RWPE2 (cell line): ENCODE measurements at regions not wholly inside any gene's neighbourhood (a gene's known extent, or its start where the extent isn't known, plus 50 kb on each side); places are given as distances from the start of the nearest gene placed in this dataset.

ENCODE experiments used
- ATAC-seq: fragments of 200-7000 bp; cut with Tn5 transposase; 3 replicates; pipeline ENCODE4 v1.9.1; 2021; ENCODE audit warnings: low read depth
- DNase-seq: peaks from one replicate; pipeline ENCODE4 v3.0.0-alpha.2; 2020; ENCODE audit warnings: low spot score
- H3K27ac ChIP-seq: fragments of 450-650 bp; 2 replicates; pipeline ENCODE4 v1.5.1; 2017; ENCODE audit warnings: mild to moderate bottlenecking; ENCODE audit not compliant: poor library complexity, severe bottlenecking
- H3K27me3 ChIP-seq: fragments of 250-450 bp; sonication (Bioruptor Pico); 2 replicates; pipeline ENCODE4 v1.5.1; 2021; ENCODE audit warnings: mild to moderate bottlenecking, moderate library complexity; ENCODE audit not compliant: insufficient read depth, poor library complexity, severe bottlenecking
- H3K36me3 ChIP-seq: fragments of 250-450 bp; sonication (Bioruptor Pico); 2 replicates; pipeline ENCODE4 v1.5.1; 2020; ENCODE audit warnings: low read depth, mild to moderate bottlenecking, moderate library complexity
- H3K4me1 ChIP-seq: fragments of 250-450 bp; sonication (Bioruptor Pico); 2 replicates; pipeline ENCODE4 v1.5.1; 2021; ENCODE audit warnings: mild to moderate bottlenecking, moderate library complexity; ENCODE audit not compliant: insufficient read depth, poor library complexity, severe bottlenecking
- H3K4me3 ChIP-seq: fragments of 250-450 bp; sonication (Bioruptor Pico); 2 replicates; pipeline ENCODE4 v1.5.1; 2021; ENCODE audit warnings: mild to moderate bottlenecking, moderate library complexity; ENCODE audit not compliant: severe bottlenecking
- H3K9me3 ChIP-seq: fragments of 250-450 bp; sonication (Bioruptor Pico); 2 replicates; pipeline ENCODE4 v1.5.1; 2021; ENCODE audit warnings: mild to moderate bottlenecking, moderate library complexity; ENCODE audit not compliant: severe bottlenecking
- TF ChIP-seq, protein P1 (sequence below): fragments of 450-650 bp; IDR thresholded peaks from one replicate; pipeline ENCODE4 v1.5.1; 2017; ENCODE audit warnings: mild to moderate bottlenecking, moderate library complexity; ENCODE audit not compliant: poor library complexity, severe bottlenecking

DNA sequence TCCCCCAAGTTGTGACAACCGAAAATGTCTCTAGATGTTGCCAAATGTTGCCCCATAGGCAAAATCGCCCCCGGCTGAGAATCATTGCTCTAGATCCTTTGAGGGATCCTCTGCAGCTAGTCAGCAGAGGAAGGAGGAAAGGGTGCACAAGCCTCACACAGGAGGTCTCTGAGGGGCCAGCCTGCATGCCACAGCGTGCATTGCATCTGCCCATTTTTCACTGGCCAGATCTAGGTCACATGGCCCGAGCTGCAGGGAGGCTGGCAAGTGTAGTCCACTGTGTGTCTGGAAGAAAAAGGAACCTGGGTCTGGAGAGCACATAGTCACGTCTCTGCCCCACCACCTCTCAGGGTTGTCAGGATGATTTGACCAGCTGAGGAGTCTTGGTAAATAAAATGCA, 138.2 kb downstream of the CCT6B start:
- H3K27ac ChIP-seq = no peak overlapping the region
- TF ChIP-seq, protein P1, sequence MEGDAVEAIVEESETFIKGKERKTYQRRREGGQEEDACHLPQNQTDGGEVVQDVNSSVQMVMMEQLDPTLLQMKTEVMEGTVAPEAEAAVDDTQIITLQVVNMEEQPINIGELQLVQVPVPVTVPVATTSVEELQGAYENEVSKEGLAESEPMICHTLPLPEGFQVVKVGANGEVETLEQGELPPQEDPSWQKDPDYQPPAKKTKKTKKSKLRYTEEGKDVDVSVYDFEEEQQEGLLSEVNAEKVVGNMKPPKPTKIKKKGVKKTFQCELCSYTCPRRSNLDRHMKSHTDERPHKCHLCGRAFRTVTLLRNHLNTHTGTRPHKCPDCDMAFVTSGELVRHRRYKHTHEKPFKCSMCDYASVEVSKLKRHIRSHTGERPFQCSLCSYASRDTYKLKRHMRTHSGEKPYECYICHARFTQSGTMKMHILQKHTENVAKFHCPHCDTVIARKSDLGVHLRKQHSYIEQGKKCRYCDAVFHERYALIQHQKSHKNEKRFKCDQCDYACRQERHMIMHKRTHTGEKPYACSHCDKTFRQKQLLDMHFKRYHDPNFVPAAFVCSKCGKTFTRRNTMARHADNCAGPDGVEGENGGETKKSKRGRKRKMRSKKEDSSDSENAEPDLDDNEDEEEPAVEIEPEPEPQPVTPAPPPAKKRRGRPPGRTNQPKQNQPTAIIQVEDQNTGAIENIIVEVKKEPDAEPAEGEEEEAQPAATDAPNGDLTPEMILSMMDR = no peak
- H3K36me3 ChIP-seq = no peaks in the 10 kb centered on the region
- ATAC-seq (no peak), DNase-seq (no peak)
- no peaks in the 10 kb centered on the region for H3K9me3 ChIP-seq
- no peaks in the 10 kb centered on the region for H3K4me1 ChIP-seq
- no peak overlapping the region for H3K4me3 ChIP-seq
- H3K27me3 ChIP-seq = no peaks in the 10 kb centered on the region

DNA sequence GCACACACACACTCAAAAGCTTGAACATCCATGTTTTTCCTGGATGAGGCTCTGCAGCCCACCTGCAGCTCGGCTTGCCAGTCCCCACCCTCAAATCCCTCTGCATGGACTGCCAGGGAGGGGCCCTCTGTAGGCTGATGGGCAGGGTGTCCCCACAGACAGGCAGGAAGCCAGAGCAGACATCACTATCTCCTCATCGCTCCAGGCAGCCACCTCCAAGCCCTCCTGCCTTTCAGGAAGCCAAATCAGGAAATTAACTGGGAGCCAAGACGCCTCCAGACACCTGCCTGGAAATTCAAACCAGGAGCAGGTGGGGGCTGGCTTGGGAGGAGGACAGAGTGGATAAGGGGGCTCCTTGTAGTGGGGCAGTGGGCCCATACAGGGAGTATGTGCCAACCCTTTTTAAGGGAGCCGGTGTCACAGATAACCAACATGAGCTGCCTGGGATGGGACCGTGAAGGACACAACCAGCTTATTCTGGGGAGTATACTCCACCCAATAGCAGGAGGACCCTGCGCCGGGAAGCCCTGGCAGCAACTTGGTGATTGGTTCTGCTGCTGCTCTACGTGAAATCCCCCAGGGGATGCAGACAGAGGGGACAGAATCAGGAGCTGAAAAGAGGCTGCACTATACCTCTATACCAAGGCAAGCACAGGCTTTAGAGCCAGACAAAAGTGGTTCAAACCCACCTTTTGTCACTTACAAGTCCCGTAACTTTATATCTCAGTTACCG, 139.1 kb downstream of the CCT6B start:
- H3K27me3 ChIP-seq = no peaks in the 10 kb centered on the region
- no peak for DNase-seq
- no peak overlapping the region for H3K27ac ChIP-seq
- TF ChIP-seq, protein P1 = no peak
- H3K36me3 ChIP-seq = no peaks in the 10 kb centered on the region
- H3K9me3 ChIP-seq = no peaks in the 10 kb centered on the region
- no peak for ATAC-seq
- H3K4me1 ChIP-seq = peaks cover under 1% of the 10 kb centered on the region
- no peak overlapping the region for H3K4me3 ChIP-seq

DNA sequence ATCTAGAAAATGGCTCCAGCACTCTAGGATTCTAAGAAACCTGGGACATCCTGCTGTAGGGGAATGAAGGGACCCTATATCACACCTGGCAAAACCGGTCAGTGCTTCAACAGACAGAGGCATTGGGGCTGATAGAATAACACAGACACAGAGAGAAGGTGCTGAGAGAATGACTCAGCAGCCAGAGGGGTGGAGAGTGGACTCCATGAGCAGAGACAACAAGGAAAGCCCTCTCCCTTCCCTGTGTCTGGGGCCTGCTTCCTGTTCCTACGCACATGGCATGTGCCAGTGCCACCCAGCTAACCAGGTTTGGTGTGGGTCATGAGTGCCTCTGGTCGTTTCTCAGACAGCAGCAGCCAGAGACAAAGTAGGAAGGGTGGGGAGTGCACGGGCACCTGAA, 140.3 kb downstream of the CCT6B start:
- ATAC-seq = peak; percentile 53; the same call in 1 of the 3 replicates
- Histone ChIP-seq H3K27ac (no peak overlapping the region), H3K27me3 (no peaks in the 10 kb centered on the region), H3K36me3 (no peaks in the 10 kb centered on the region), H3K4me1 (peaks cover 4% of the 10 kb centered on the region), H3K4me3 (no peak overlapping the region), H3K9me3 (no peaks in the 10 kb centered on the region)
- no peak for DNase-seq
- TF ChIP-seq, protein P1 = no peak

DNA sequence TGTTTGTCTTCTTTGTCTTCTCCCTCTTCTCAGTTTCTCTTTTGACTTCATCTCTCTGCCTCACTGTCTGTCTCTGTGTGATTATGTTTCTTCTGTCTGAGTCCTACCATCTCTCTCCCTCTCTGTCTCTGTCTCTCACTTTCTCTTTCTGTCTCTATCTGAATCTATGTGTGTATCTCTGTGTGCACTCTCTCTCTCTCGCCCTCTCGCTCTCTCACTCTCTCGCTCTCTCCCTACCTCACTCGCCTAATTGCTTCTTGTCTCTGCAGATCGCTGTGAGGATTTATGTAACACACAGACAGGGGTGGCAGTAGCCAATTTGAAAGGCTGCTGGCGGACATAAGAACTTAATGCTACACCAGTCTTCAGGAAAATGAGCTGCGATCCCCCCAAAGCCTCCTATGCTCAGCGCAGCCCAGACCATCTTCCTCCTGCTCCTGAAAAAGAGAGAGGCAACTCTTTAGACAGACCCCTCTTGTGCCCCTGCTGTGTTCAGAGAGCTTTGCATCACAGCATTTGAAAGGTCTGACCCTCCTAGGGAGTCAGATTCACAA, 140.9 kb downstream of the CCT6B start:
- H3K9me3 ChIP-seq = no peaks in the 10 kb centered on the region
- DNase-seq (no peak), ATAC-seq (no peak)
- peaks cover 4% of the 10 kb centered on the region for H3K4me1 ChIP-seq
- no peak overlapping the region for H3K4me3 ChIP-seq
- TF ChIP-seq, protein P1 = no peak
- H3K27ac ChIP-seq = no peak overlapping the region
- H3K27me3 ChIP-seq = no peaks in the 10 kb centered on the region
- H3K36me3 ChIP-seq = no peaks in the 10 kb centered on the region

DNA sequence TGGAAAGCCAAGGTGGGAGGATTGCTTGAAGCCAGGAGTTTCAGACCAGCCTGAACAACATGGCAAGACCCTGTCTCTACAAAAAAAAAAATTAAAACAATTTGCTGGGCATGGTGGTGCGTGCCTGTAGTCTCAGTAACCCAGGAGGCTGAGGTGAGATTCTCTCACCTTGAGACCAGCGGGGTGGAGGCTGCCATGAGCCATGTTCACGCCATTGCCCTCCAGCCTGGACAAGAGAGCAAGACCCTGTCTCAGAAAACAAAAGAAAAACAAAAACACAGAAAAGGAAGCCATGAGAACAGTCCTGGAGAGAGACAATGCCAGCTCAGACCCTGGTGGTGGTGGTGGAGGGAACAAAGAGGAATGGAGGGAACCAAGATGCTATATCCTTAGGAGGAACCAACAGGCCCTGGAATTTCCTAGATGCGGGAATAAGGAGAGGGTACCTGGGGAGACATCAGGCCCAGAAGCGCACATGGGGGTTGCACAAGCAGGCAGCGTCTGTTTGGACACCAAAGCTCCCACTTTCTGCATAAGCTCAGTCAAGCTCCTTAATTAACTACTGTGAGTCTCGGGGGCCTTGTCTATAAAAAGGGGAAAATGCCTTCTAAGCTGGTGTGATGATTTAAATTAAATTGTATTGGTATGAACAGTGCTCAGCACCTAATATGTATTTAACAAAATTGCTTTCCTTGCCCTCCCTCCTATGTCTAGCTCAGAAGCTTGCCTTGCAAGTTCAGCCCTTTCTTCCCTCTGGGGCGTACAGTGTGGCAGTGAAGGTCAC, 143.8 kb downstream of the CCT6B start:
- Histone ChIP-seq H3K4me3 (no peak overlapping the region), H3K27me3 (no peaks in the 10 kb centered on the region), H3K27ac (no peak overlapping the region), H3K36me3 (no peaks in the 10 kb centered on the region), H3K4me1 (peaks cover 4% of the 10 kb centered on the region), H3K9me3 (no peaks in the 10 kb centered on the region)
- TF ChIP-seq, protein P1 = no peak
- no peak for ATAC-seq
- no peak for DNase-seq
